CD4-positive, alpha-beta T cell (primary cell): ENCODE measurements at regions not wholly inside any gene's neighbourhood (a gene's known extent, or its start where the extent isn't known, plus 50 kb on each side); places are given as distances from the start of the nearest gene placed in this dataset.

Experiments
- ATAC-seq: fragments of 200-7000 bp; cut with Tn5 transposase; one replicate; pipeline ENCODE4 v1.10.0; 2022; ENCODE audit warnings: mild to moderate bottlenecking; ENCODE audit not compliant: poor library complexity
- CTCF ChIA-PET: fragments of 350-600 bp; sonication (Branson Sonifier 250); formaldehyde crosslinking; loops from one replicate; lab custom pipeline; 2021; ENCODE audit warnings: antibody characterized with exemption, inconsistent platforms; lab: Charles Lee
- POLR2A ChIA-PET: fragments of 350-600 bp; sonication (Branson Sonifier 250); formaldehyde crosslinking; loops from one replicate; lab custom pipeline; 2021; ENCODE audit warnings: antibody characterized with exemption, inconsistent platforms; lab: Charles Lee
- DNase-seq, 14 experiments: peaks; one replicate each; pipeline ENCODE4 v3.0.0-alpha.2; 2013 to 2020; ENCODE audit warnings: mixed read lengths in 2 of 14
- H3K27ac ChIP-seq, 2 donors: one replicate each; pipeline versions ENCODE4 v1.5.1 to v1.7.0; 2013; ENCODE audit warnings: low read length in 2 of 2, low read depth in 1 of 2, mild to moderate bottlenecking in 1 of 2
- H3K27me3 ChIP-seq, 2 experiments: 1 replicate in 1 of 2; 2 replicates in 1 of 2; pipeline versions ENCODE4 v1.6.1 to v1.7.0; 2013; ENCODE audit warnings: low read length in 2 of 2, control low read depth in 1 of 2, mild to moderate bottlenecking in 1 of 2, moderate library complexity in 1 of 2; ENCODE audit not compliant: insufficient read depth in 2 of 2, control insufficient read depth in 1 of 2
- H3K36me3 ChIP-seq: one replicate; pipeline ENCODE4 v1.6.1; 2013; ENCODE audit warnings: low read length, control low read depth; ENCODE audit not compliant: insufficient read depth
- H3K4me1 ChIP-seq: one replicate; pipeline ENCODE4 v1.6.1; 2013; ENCODE audit warnings: low read length, control low read depth; ENCODE audit not compliant: insufficient read depth
- H3K4me3 ChIP-seq: one replicate; pipeline ENCODE4 v1.5.1; 2013; ENCODE audit warnings: mild to moderate bottlenecking, low read length, moderate library complexity
- H3K9me3 ChIP-seq, 2 experiments: 1 replicate in 1 of 2; 2 replicates in 1 of 2; pipeline versions ENCODE4 v1.6.1 to v1.7.0; 2013; ENCODE audit warnings: low read length in 2 of 2, mild to moderate bottlenecking in 2 of 2, control low read depth in 1 of 2, moderate library complexity in 1 of 2; ENCODE audit not compliant: control insufficient read depth in 1 of 2, insufficient read depth in 1 of 2
- H3K27ac Mint-ChIP-seq: one replicate; pipeline ENCODE4 v1.8.0; 2020; ENCODE audit warnings: mixed read lengths
- H3K27me3 Mint-ChIP-seq: one replicate; pipeline ENCODE4 v1.8.0; 2021; ENCODE audit warnings: mixed read lengths
- H3K36me3 Mint-ChIP-seq: one replicate; pipeline ENCODE4 v1.8.0; 2021; ENCODE audit warnings: low read depth, mixed read lengths
- H3K4me1 Mint-ChIP-seq: one replicate; pipeline ENCODE4 v1.8.0; 2021; ENCODE audit warnings: low read depth, mixed read lengths
- H3K4me3 Mint-ChIP-seq: one replicate; pipeline ENCODE4 v1.8.0; 2020; ENCODE audit warnings: mild to moderate bottlenecking, mixed read lengths
- H3K9me3 Mint-ChIP-seq: one replicate; pipeline ENCODE4 v1.8.0; 2020; ENCODE audit warnings: mixed read lengths
- CTCF ChIP-seq: fragments of 200-600 bp; IDR thresholded peaks from one replicate; pipeline ENCODE4 v1.8.0; 2022; ENCODE audit warnings: antibody characterized with exemption, mild to moderate bottlenecking
- intact Hi-C, 2 experiments: fragments of 100-400 bp; cut with DNase I in 1 of 2; cut with micrococcal nuclease in 1 of 2; formaldehyde crosslinking; loops; one replicate each; pipeline versions ENCODE4 v1.15.1 to v1.9.0; 2023 to 2025; cut with DNase I, micrococcal nuclease

DNA sequence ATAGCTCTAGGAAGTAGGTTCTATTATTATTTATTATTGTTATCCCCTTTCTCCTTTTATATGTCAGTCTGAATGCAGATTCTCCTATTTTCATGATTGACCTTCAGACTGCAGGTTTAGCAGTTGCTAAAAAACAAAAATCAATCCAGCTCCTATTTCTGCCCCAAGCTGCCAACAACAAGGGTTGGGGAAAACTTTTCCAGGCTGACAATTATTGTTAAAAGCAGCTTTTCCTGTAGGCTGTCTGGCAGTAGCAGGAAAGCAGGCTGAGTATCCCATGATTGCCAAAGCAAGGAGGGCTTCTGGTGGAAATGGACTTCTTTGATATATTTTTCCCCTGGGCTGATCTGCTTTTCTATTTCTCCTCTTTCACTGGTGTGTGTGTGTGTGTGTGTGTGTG, 78.0 kb upstream of the CTLA4 start:
- intact Hi-C loops = loop anchor here (10.0 kb wide), 2 partner anchors 255 to 305 kb away; partner anchors contain the start of gene RAPH1 (in 1 of the 2)
- no peaks in the 10 kb centered on the region for H3K27me3 Mint-ChIP-seq

DNA sequence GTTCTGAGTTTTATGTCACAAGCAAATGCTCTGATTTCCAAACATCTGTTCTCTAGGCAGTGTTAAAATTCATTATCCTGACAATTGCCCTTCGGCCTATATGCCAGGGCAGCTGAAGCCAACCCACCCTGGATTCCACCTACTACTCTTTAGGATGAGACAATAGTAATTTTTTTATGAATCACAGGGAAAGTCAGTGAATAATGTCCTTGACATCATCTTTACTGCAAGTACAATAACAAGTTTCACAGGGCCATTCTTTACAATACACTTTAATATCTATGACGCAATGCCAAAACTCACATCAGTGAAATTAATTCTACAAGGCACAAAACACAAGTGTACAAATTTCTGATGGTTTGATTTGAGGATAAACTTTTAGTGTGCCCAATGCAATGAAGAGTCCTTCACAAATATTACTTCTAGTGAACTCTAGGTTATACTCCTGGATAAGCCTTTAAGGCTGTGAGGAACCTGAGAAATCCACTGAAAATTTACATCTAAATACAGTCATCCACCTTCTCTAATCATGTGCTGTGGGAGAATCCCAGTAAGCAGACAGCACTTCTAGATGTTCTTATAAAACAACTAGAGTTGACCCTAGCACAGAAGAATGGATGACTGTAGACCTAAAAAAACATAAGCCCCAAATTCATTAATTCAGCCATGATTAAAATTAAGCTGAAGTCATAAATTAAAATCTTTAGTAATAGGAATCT, 77.3 kb upstream of the CTLA4 start:
- Histone ChIP-seq H3K4me1 (no peaks in the 10 kb centered on the region), H3K9me3 (no peaks in the 10 kb centered on the region), H3K27me3 (no peaks in the 10 kb centered on the region), H3K27ac (no peak overlapping the region), H3K36me3 (no peaks in the 10 kb centered on the region), H3K4me3 (no peak overlapping the region)
- DNase-seq (no peak), ATAC-seq (no peak)
- ChIA-PET POLR2A (interaction anchor here (1.0 to 1.2 kb wide), 2 partner anchors 49 to 69 kb away, joined by 3 to 4 read pairs; no protein-coding TSS in a partner anchor), CTCF (no interaction called here)
- intact Hi-C loops = no loop called here
- no peaks in the 10 kb centered on the region for H3K9me3 Mint-ChIP-seq
- no peak overlapping the region for H3K27ac Mint-ChIP-seq
- peaks cover 8% of the 10 kb centered on the region for H3K4me1 Mint-ChIP-seq
- H3K4me3 Mint-ChIP-seq = no peak overlapping the region
- no peak for TF ChIP-seq CTCF
- no peaks in the 10 kb centered on the region for H3K36me3 Mint-ChIP-seq
- H3K27me3 Mint-ChIP-seq = no peaks in the 10 kb centered on the region

More for the DNA sequence above, 78.0 kb upstream of the CTLA4 start:
- Histone ChIP-seq H3K9me3 (no peaks in the 10 kb centered on the region), H3K27ac (no peak overlapping the region), H3K4me3 (no peak overlapping the region), H3K36me3 (no peaks in the 10 kb centered on the region), H3K4me1 (peaks cover 3% of the 10 kb centered on the region), H3K27me3 (no peaks in the 10 kb centered on the region)
- DNase-seq (no peak), ATAC-seq (no peak)
- no peaks in the 10 kb centered on the region for H3K36me3 Mint-ChIP-seq
- no peaks in the 10 kb centered on the region for H3K9me3 Mint-ChIP-seq
- no peak overlapping the region for H3K4me3 Mint-ChIP-seq
- CTCF ChIA-PET = no interaction called here
- TF ChIP-seq CTCF = no peak
- no peak overlapping the region for H3K27ac Mint-ChIP-seq
- POLR2A ChIA-PET = interaction anchor here (1.2 kb wide), 1 partner anchor 49 kb away, joined by 3 read pairs; no protein-coding TSS in a partner anchor
- H3K4me1 Mint-ChIP-seq = peaks cover 11% of the 10 kb centered on the region

- Histone ChIP-seq H3K4me3 (no peak overlapping the region), H3K9me3 (peaks cover 4 to 10% of the 10 kb centered on the region in 2 experiments), H3K4me1 (no peaks in the 10 kb centered on the region), H3K36me3 (no peaks in the 10 kb centered on the region), H3K27ac (no peak overlapping the region), H3K27me3 (no peaks in the 10 kb centered on the region)
- Mint-ChIP-seq H3K27me3 (no peaks in the 10 kb centered on the region), H3K36me3 (peaks cover 5% of the 10 kb centered on the region), H3K9me3 (peaks cover 4% of the 10 kb centered on the region), H3K27ac (no peak overlapping the region), H3K4me1 (peaks cover 17% of the 10 kb centered on the region), H3K4me3 (no peak overlapping the region)
- DNase-seq (no peak), ATAC-seq (no peak)
- ChIA-PET POLR2A (interaction anchor here (1.2 kb wide), 1 partner anchor 10 kb away, joined by 4 read pairs; no protein-coding TSS in a partner anchor), CTCF (interaction anchor here (1.2 kb wide), 1 partner anchor 13 kb away, joined by 3 read pairs; no protein-coding TSS in a partner anchor)
- no peak for TF ChIP-seq CTCF
- intact Hi-C loops = no loop called here
These were observed 71.1 kb upstream of the CTLA4 start for GRCh38 chr2:203796248-203797010.
